Astrocyte of the spinal cord (primary cell): ENCODE measurements at regions not wholly inside any gene's neighbourhood (a gene's known extent, or its start where the extent isn't known, plus 50 kb on each side); places are given as distances from the start of the nearest gene placed in this dataset.

Source experiments
- DNase-seq: peaks from one replicate; pipeline ENCODE4 v3.0.0; 2011; ENCODE audit warnings: low read depth, low spot score
- H3K4me3 ChIP-seq: 2 replicates; pipeline ENCODE4 v1.5.1; 2011; ENCODE audit warnings: low read depth, mild to moderate bottlenecking, low read length, moderate library complexity
- in situ Hi-C: cut with HindIII; loops from 2 replicates; pipeline ENCODE4 v1.10.0; 2017; ENCODE audit warnings: low sequenced_read_pairs
- TF ChIP-seq, protein P1 (sequence below): IDR thresholded peaks from 2 replicates; pipeline ENCODE4 v1.5.1; 2012; ENCODE audit warnings: low read depth, mild to moderate bottlenecking, low read length, inconsistent platforms

DNA sequence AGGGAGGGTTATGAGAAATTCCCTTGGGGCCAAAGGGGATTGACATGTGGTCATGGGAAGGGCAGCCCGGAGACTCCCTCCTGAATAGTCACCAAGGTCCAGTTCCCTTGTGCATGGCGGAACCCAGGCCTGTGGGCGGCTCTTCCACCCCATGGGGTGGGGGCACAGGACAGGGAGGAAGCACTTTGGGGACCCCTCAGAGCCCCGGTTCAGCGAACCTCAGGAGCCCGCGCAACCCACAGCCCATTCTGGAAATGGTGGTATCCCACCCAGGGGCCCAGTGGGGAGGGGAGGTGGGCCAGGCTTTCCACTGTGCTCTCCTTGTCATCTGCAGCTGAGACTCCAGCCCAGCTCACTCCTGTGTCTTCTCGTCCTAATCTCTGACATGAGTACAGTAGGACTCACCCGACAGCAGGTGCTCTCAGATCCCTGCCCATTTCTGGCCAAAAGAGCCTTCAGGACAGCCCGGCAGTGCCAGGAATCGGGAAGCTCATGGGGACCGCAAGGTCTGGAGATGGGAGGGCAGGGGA, 255.2 kb upstream of the SFSWAP start:
- no peak overlapping the region for H3K4me3 ChIP-seq
- in situ Hi-C loops = no loop called here
- DNase-seq = no peak
- TF ChIP-seq, protein P1, sequence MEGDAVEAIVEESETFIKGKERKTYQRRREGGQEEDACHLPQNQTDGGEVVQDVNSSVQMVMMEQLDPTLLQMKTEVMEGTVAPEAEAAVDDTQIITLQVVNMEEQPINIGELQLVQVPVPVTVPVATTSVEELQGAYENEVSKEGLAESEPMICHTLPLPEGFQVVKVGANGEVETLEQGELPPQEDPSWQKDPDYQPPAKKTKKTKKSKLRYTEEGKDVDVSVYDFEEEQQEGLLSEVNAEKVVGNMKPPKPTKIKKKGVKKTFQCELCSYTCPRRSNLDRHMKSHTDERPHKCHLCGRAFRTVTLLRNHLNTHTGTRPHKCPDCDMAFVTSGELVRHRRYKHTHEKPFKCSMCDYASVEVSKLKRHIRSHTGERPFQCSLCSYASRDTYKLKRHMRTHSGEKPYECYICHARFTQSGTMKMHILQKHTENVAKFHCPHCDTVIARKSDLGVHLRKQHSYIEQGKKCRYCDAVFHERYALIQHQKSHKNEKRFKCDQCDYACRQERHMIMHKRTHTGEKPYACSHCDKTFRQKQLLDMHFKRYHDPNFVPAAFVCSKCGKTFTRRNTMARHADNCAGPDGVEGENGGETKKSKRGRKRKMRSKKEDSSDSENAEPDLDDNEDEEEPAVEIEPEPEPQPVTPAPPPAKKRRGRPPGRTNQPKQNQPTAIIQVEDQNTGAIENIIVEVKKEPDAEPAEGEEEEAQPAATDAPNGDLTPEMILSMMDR = no peak

- in situ Hi-C loops = no loop called here
Observed at GRCh38 chr12:131456301-131457027, 254.4 kb upstream of the SFSWAP start.

GRCh38 chr12:131457028-131457310, 253.9 kb upstream of the SFSWAP start:
- TF ChIP-seq, protein P1 = no peak
- no peak overlapping the region for H3K4me3 ChIP-seq
- in situ Hi-C loops = no loop called here
- no peak for DNase-seq

More at GRCh38 chr12:131456301-131457027, 254.4 kb upstream of the SFSWAP start:
- H3K4me3 ChIP-seq = no peak overlapping the region
- no peak for DNase-seq
- TF ChIP-seq, protein P1 = no peak

- TF ChIP-seq, protein P1 = no peak
- H3K4me3 ChIP-seq = no peak overlapping the region
- DNase-seq = no peak
- in situ Hi-C loops = no loop called here
Observed at GRCh38 chr12:131457331-131458047, 253.4 kb upstream of the SFSWAP start.

- H3K4me3 ChIP-seq = no peak overlapping the region
- in situ Hi-C loops = no loop called here
- TF ChIP-seq, protein P1 = no peak
- DNase-seq = no peak
Observed at GRCh38 chr12:131458048-131458374, 252.9 kb upstream of the SFSWAP start.

GRCh38 chr12:131458931-131459772, 251.7 kb upstream of the SFSWAP start:
- DNase-seq = no peak
- in situ Hi-C loops = no loop called here
- no peak overlapping the region for H3K4me3 ChIP-seq
- TF ChIP-seq, protein P1 = no peak
